NCI-H748 (cell line): ENCODE measurements at regions not wholly inside any gene's neighbourhood (a gene's known extent, or its start where the extent isn't known, plus 50 kb on each side); places are given as distances from the start of the nearest gene placed in this dataset.

ENCODE experiments used
- DNase-seq: peaks from one replicate; lab custom pipeline; 2025; ENCODE audit not compliant: unreplicated experiment; lab: John Stamatoyannopoulos, UW

GRCh38 chr3:153070511-153070868 lies 91.5 kb upstream of the RAP2B start:
- no peak for DNase-seq

DNA sequence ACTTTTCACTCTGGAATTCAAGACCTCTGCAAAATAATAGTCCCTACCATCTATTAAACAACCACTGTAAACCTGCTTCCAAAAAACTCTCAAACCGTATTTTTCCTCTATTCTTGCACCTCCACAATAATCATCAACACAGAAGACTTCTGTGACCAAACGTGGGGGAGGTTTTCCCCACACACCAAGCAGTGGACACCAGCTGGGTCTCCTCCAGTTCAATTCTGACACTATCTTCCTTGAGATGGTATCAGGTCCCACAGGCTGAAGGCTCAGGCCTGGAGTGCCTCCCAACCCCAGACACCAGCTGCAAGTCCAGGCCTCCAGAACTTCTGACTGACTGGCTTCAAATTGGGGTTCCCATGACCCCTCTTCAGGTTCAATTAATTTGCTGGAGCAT lies 89.6 kb upstream of the RAP2B start:
- no peak for DNase-seq

DNA sequence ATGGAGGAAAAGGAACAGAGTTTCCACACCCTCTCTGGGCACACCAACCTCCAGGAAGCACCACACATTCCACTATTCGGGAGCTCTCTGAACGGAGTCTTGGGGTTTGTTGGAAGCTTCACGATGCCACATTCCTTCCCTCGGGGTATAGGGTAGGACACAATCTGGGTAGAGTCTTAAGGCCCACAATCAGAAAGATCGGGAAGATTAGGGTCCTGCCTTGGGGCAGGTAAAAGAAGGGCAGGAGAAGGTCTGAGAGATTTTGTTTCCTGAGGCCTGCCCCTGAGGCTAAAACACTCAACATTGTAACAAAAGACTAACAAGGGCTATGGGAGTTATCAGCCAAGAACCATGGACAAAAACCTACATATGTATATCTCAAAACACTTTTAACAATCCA lies 89.2 kb upstream of the RAP2B start:
- no peak for DNase-seq

GRCh38 chr3:153073636-153074035 lies 88.4 kb upstream of the RAP2B start:
- DNase-seq = no peak

DNA sequence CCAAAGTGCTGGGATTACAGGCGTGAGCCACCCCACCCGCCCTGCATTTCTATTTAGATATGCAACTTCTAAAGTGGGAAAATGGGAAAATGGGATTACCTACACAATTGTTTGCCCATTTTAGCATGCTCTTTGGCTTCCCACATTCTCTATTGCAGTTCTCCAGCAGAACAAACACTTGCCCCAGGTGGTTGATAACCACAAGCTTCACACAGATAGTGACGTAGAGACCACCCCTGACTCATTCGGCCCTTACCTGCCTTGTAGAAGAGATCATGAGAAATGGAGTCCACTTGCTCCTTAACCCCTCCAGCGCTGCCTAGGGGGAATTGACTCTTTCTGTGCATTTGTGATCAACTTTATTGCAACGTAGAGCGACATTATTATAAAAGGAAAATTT lies 83.2 kb upstream of the RAP2B start:
- no peak for DNase-seq

DNA sequence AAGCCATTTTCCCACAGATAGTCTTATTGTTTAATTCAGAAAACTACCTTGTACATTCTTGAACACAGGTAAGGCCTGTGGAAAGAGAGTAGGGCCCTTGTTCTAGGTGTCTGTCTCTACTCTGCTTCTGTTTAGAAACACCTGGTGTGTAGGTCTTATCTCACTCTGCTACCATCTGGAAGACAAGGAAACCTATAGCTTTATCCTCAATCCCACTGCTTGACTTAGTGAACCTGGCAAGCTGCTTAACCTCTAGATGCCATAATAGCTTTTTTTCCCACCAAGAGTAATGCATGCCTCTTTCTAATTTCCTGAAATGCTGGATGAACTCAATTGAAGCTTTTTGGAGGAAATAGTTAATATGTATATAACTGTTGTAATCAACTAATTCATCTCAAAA lies 82.6 kb upstream of the RAP2B start:
- no peak for DNase-seq

GRCh38 chr3:153080778-153081240 lies 81.2 kb upstream of the RAP2B start:
- no peak for DNase-seq

GRCh38 chr3:153084431-153084830 lies 77.6 kb upstream of the RAP2B start:
- DNase-seq = no peak

DNA sequence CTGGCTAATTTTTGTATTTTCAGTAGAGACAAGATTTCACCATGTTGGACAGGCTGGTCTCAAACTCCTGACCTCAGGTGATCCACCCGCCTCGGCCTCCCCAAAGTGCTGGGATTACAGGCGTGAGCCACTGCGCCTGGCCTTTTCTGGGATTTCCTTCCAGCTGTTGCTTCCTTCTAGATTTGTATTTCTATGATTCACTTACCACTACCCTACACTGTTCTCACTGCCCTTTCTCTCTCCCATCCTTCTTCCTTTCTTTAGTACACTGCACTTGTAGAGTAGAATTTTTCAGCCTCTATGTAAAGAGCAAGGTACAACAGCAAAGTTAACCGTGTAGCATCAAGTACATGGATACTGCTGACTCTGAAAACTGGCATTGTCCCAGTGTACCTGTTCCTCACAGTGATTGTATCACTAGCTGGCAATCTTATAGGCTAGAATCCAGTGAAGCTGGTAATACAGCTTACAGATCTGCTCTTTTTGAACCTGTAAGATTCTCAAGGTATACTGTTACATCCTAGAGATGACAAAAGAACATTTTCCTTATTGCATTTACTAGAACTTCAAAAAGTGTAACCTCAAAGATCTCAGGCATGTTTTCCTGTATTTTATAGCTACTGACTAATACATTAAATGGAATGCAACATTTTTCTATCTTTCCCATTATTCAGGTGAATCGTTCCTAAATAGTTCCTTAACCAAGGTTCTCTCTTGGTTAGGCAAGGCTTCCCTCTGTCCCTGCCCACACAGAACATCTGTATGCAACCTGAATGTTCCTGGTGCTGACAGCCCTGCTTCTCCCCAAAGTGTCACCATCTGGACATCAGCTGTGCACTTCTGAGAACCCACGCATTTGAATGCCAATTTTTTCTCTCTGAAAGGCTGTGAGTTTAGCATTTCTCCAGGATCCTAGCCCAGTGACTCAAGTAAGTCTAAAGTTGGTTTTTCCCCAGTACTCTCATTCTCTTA lies 74.1 kb upstream of the RAP2B start:
- DNase-seq = no peak

DNA sequence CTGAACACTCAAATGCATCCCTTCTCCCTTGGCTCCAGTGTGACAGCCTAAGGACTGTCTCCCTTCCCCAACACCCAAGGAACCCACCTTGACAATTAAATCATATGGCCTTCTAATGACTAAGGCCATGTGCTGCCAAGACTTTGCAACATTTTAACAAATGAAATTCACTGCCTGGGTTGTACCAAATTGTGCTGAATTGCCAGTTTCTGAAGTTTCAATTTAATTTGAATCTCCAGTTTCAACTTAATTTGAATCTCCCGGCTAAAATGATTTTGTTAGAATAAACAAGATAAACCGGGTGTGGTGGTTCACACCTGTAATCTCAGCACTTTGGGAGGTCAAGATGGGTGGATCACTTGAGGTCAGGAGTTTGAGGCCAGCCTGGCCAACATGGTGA lies 72.4 kb upstream of the RAP2B start:
- DNase-seq = no peak

GRCh38 chr3:153090973-153091372 lies 71.1 kb upstream of the RAP2B start:
- DNase-seq = peak; percentile 24

DNA sequence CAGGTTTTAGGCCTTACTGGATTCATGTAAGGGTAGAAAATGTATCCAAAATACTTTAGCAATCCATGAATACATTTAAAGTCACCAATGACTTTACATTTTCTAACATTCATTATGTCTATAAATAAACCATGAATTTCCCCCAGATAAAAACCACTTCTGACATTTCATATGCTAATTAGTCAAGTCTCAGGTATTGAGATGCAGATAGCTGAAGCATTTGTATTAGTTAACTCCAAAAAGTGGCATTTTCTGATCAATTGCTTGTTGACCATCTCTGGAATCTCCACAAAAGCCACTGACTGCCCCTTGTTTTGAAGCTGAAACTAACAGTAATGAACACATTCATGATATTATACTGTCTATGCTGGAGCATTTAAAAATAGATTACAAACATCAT lies 68.4 kb upstream of the RAP2B start:
- DNase-seq = no peak

GRCh38 chr3:153094386-153094785 lies 67.6 kb upstream of the RAP2B start:
- no peak for DNase-seq

DNA sequence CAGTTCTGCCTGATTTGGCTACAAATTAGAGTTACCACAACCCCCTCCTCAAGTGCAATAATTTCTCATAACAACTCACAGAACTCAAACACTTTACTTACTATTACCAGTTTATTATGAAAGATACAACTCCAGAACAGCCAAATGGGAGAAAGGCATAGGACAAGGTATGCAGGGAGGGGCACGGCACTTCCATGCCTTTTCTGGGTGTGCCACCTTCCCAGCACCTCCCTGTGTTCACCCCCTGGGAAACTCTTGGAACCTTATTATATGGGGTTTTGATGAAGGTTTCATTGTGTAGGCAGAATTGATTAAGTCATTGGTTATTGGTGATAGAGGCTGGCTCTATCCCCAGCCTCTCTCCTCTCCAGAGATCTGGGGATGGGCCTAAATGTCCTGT lies 66.6 kb upstream of the RAP2B start:
- no peak for DNase-seq

GRCh38 chr3:153096731-153097131 lies 65.3 kb upstream of the RAP2B start:
- DNase-seq = no peak

GRCh38 chr3:153097213-153097612 lies 64.8 kb upstream of the RAP2B start:
- no peak for DNase-seq

- DNase-seq = no peak
Observed at GRCh38 chr3:153099131-153099530, 62.9 kb upstream of the RAP2B start.

DNA sequence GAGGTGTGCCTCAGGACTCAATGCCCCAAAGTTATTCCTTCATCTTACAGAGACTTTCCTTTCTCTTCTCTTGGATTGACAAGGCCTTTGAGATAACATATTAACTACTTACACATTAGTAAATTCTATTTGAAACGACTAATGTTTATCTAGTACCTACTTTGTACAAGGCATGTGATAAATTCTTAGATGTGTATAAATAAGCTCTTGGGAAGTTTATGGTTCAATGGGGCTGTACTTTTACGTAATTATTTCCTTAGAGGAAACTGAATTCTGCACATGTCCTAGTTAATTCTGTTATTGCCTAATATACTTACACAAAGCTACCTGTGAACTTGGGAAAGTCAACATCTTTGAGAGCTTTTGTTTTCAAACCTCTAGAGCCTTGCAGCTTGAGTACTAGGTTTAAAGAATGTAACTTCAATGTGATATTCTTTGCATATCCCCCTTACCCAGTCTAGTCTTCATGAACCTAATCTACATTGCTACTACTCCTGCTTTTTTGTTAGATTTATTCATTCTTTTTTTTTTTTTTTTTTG lies 58.5 kb upstream of the RAP2B start:
- no peak for DNase-seq

DNA sequence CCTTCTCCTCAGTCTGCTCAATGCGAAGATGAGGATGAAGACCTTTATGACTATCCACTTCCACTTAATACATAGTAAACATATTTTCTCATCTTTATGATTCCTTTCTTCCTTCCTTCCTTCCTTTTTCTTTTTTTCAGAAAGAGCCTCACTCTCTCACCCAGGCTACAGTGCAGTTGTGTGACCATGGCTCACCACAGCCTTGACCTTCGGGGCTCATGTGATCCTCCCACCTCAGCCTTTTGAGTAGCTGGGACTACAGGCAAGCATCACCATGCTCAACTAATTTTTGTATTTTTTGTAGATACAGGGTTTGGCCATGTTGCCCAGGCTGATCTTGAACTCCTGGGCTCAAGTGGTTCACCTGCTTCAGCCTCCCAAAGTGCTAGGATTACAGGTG lies 52.0 kb upstream of the RAP2B start:
- no peak for DNase-seq

DNA sequence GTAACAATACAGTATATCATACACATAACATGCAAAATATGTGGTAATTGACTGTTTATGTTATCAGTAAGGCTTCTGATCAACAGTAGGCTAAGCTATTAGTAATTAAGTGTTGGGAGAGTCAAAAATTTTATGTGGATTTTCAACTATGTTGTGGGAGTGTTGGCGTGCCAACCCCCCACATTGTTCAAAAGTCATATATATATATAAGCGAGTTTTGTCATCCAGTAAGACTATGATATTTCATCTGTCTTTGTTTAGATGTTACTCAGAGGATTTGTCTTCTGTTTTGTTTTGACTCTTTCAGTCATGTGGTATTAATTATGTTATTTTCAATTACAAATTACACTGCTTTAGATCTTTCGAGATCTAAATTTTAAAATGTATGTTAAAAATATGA lies 51.0 kb upstream of the RAP2B start:
- no peak for DNase-seq
